ENCODE measurements at regions not wholly inside any gene's neighbourhood (a gene's known extent, or its start where the extent isn't known, plus 50 kb on each side); places are given as distances from the start of the nearest gene placed in this dataset.

DNA sequence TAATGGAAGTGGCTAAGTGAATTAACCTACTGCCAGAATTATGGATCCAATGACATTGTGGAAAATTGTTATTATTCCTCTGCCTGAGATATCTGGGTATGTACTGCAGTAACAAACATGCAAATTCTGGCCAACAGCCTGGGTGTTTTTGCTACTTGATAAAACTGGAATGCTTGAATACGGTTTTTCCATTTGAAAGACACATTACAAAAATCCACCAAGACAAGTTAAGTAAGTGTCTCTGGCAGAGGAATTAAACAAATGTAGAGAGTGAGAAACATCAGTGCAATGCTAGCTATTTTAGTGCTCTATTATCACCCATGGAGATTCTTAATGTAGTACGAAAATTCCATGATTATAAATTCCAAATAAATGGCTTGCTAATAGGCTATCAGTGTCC is 312.4 kb upstream of the MEIS1 start:
- H3K9me2 ChIP-seq (replicated peaks; ENCODE audit: insufficient read depth): no peaks in the 10 kb centered on the region
- TF ChIP-seq EZH2phosphoT487 (IDR thresholded peaks at IDR 0.05; ENCODE audit: low read depth, severe bottlenecking, unreplicated experiment): no peak
- TF ChIP-seq EZH2 (IDR thresholded peaks at IDR 0.05; ENCODE audit: borderline replicate concordance): no peak
- TF ChIP-seq, protein P1, sequence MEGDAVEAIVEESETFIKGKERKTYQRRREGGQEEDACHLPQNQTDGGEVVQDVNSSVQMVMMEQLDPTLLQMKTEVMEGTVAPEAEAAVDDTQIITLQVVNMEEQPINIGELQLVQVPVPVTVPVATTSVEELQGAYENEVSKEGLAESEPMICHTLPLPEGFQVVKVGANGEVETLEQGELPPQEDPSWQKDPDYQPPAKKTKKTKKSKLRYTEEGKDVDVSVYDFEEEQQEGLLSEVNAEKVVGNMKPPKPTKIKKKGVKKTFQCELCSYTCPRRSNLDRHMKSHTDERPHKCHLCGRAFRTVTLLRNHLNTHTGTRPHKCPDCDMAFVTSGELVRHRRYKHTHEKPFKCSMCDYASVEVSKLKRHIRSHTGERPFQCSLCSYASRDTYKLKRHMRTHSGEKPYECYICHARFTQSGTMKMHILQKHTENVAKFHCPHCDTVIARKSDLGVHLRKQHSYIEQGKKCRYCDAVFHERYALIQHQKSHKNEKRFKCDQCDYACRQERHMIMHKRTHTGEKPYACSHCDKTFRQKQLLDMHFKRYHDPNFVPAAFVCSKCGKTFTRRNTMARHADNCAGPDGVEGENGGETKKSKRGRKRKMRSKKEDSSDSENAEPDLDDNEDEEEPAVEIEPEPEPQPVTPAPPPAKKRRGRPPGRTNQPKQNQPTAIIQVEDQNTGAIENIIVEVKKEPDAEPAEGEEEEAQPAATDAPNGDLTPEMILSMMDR (IDR thresholded peaks at IDR 0.05; ENCODE audit: poor library complexity): no peak
- WGBS (ENCODE audit: low lambda C conversion rate, missing lambda C conversion rate): 78% methylated on average over 2 of the region's 2 CpGs
- H3K36me3 ChIP-seq (replicated peaks; ENCODE audit: insufficient read depth, low read depth): no peaks in the 10 kb centered on the region
- H3K4me1 ChIP-seq (ENCODE audit: insufficient read depth): no peaks in the 10 kb centered on the region
- H3K4me2 ChIP-seq: no peak overlapping the region
- H3K79me2 ChIP-seq: no peaks in the 10 kb centered on the region
- no peaks in the 10 kb centered on the region for H3K27me3 ChIP-seq
- H3K27ac ChIP-seq: no peak overlapping the region
- no peak for DNase-seq (ENCODE audit: low spot score)
- H4K20me1 ChIP-seq (ENCODE audit: insufficient read depth, poor library complexity, severe bottlenecking): no peaks in the 10 kb centered on the region
- no peaks in the 10 kb centered on the region for H3K9me3 ChIP-seq (ENCODE audit: low read depth)
- no peak overlapping the region for H2AFZ ChIP-seq
- no peak overlapping the region for H3K4me3 ChIP-seq

DNA sequence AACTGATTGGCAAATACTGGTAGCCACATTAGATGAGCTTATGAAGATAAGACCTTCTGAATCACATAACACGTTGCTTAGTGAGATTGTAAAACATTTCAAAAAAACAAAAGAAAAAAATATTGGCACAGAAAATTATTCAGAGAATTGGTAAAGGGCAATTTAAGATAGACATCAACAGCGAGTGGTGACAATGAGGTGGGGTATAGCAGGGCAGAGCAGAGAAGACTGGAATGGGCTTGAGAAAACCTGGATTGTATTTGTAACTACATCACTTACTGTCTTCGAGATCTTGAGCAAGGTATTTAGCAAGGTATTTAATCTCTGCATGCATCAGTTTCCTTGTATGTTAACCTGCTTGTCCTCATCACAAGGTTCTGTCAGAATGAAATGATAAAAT is 313.0 kb upstream of the MEIS1 start:
- Histone ChIP-seq H3K27me3 (no peaks in the 10 kb centered on the region), H3K9me3 (ENCODE audit: low read depth) (no peaks in the 10 kb centered on the region), H3K9me2 (replicated peaks; ENCODE audit: insufficient read depth) (no peaks in the 10 kb centered on the region), H4K20me1 (ENCODE audit: insufficient read depth, poor library complexity, severe bottlenecking) (no peaks in the 10 kb centered on the region), H3K27ac (no peak overlapping the region), H3K4me2 (no peak overlapping the region), H3K4me3 (no peak overlapping the region), H2AFZ (no peak overlapping the region), H3K36me3 (replicated peaks; ENCODE audit: insufficient read depth, low read depth) (no peaks in the 10 kb centered on the region), H3K79me2 (no peaks in the 10 kb centered on the region), H3K4me1 (ENCODE audit: insufficient read depth) (no peaks in the 10 kb centered on the region)
- DNase-seq (ENCODE audit: low spot score): no peak
- WGBS (ENCODE audit: low lambda C conversion rate, missing lambda C conversion rate): 65% methylated on average over 3 of the region's 3 CpGs
- TF ChIP-seq EZH2phosphoT487 (IDR thresholded peaks at IDR 0.05; ENCODE audit: low read depth, severe bottlenecking, unreplicated experiment) (no peak), EZH2 (IDR thresholded peaks at IDR 0.05; ENCODE audit: borderline replicate concordance) (no peak)
- TF ChIP-seq, protein P1 (IDR thresholded peaks at IDR 0.05; ENCODE audit: poor library complexity): no peak

DNA sequence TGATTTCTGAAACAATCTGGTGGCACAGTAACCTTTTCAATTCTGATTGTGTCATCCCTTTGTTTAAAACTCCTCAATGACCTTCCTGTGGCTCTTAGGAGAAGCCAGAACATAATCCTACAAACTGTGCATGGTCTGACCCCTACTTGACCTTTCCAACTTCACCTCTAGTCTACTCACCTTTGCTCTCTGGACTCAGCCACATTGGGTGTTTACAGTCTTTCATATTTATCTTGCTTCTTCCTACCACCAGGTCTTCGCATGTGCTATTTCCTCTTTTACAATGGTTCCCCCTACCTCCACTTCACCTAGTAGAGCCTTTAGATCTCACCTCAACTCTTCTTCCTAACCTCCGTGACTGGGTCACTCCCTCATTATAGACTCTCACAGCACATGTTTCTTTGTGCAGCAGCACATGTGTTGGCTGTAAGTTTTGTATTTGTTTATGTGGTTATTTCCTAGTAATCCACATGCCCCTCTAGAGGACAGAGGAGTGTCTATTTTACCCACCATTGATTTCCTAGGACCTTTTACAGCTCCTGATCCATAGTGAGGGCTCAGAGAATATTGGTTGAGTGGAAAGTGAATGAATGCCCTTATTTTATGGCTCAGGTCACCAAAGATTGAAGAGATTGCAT is 320.8 kb upstream of the MEIS1 start:
- H3K27me3 ChIP-seq: no peaks in the 10 kb centered on the region
- TF ChIP-seq EZH2 (IDR thresholded peaks at IDR 0.05; ENCODE audit: borderline replicate concordance) (no peak), EZH2phosphoT487 (IDR thresholded peaks at IDR 0.05; ENCODE audit: low read depth, severe bottlenecking, unreplicated experiment) (no peak)
- 64% methylated on average over 2 of the region's 2 CpGs for WGBS (ENCODE audit: low lambda C conversion rate, missing lambda C conversion rate)
- no peak for DNase-seq (ENCODE audit: low spot score)
- H3K4me2 ChIP-seq: no peak overlapping the region
- H3K4me1 ChIP-seq (ENCODE audit: insufficient read depth): no peaks in the 10 kb centered on the region
- no peaks in the 10 kb centered on the region for H3K79me2 ChIP-seq
- H4K20me1 ChIP-seq (ENCODE audit: insufficient read depth, poor library complexity, severe bottlenecking): no peaks in the 10 kb centered on the region
- no peak overlapping the region for H3K4me3 ChIP-seq
- H3K27ac ChIP-seq: no peak overlapping the region
- no peaks in the 10 kb centered on the region for H3K9me3 ChIP-seq (ENCODE audit: low read depth)
- H3K9me2 ChIP-seq (replicated peaks; ENCODE audit: insufficient read depth): no peaks in the 10 kb centered on the region
- no peak overlapping the region for H2AFZ ChIP-seq
- no peaks in the 10 kb centered on the region for H3K36me3 ChIP-seq (replicated peaks; ENCODE audit: insufficient read depth, low read depth)

DNA sequence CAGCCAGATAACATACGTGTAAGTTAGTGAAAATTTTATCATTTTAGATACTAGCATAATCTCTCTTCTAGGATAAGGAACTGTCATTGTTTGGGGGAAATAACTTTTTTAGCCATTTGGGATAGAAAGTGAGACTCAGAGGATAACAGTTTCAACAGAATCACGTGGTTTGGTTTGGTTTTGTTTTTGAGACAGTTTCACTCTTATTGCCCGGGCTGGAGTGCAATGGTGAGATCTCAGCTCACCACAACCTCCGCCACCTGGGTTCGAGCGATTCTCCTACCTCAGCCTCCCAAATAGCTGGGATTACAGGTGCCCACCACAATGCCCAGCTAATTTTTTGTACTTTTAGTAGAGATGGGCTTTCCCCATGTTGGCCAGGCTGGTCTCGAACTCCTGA is 323.2 kb upstream of the MEIS1 start:
- WGBS (ENCODE audit: low lambda C conversion rate, missing lambda C conversion rate): 87% methylated on average over 7 of the region's 7 CpGs
- H3K4me1 ChIP-seq (ENCODE audit: insufficient read depth): no peaks in the 10 kb centered on the region
- H3K9me3 ChIP-seq (ENCODE audit: low read depth): no peaks in the 10 kb centered on the region
- H3K9me2 ChIP-seq (replicated peaks; ENCODE audit: insufficient read depth): no peaks in the 10 kb centered on the region
- H3K79me2 ChIP-seq: no peaks in the 10 kb centered on the region
- no peak overlapping the region for H2AFZ ChIP-seq
- no peaks in the 10 kb centered on the region for H3K27me3 ChIP-seq
- H3K4me2 ChIP-seq: no peak overlapping the region
- H3K4me3 ChIP-seq: no peak overlapping the region
- no peak for DNase-seq (ENCODE audit: low spot score)
- no peak overlapping the region for H3K27ac ChIP-seq
- no peak for TF ChIP-seq EZH2phosphoT487 (IDR thresholded peaks at IDR 0.05; ENCODE audit: low read depth, severe bottlenecking, unreplicated experiment)
- no peaks in the 10 kb centered on the region for H4K20me1 ChIP-seq (ENCODE audit: insufficient read depth, poor library complexity, severe bottlenecking)
- no peaks in the 10 kb centered on the region for H3K36me3 ChIP-seq (replicated peaks; ENCODE audit: insufficient read depth, low read depth)
